BJ (cell line): ENCODE measurements at regions not wholly inside any gene's neighbourhood (a gene's known extent, or its start where the extent isn't known, plus 50 kb on each side); places are given as distances from the start of the nearest gene placed in this dataset.

Experiments
- CTCF ChIA-PET: fragments of 350-600 bp; formaldehyde crosslinking; extraction: SDS; loops from one replicate; lab custom pipeline; 2021; ENCODE audit warnings: antibody characterized with exemption, inconsistent platforms; lab: Yijun Ruan, JAX
- POLR2A ChIA-PET: fragments of 300-600 bp; sonication (Branson Sonifier 250); formaldehyde crosslinking; extraction: SDS; loops from one replicate; lab custom pipeline; 2021; ENCODE audit warnings: antibody characterized with exemption; lab: Charles Lee
- DNase-seq: peaks from one replicate; pipeline ENCODE4 v3.0.0-alpha.2; 2011; ENCODE audit warnings: low read depth
- H3K27me3 ChIP-seq: 2 replicates; pipeline ENCODE4 v1.6.0; 2011; ENCODE audit warnings: low read length; ENCODE audit not compliant: control insufficient read depth, insufficient read depth
- H3K36me3 ChIP-seq: 2 replicates; pipeline ENCODE4 v1.5.1; 2011; ENCODE audit warnings: low read length; ENCODE audit not compliant: control insufficient read depth, insufficient read depth
- H3K4me3 ChIP-seq: 2 replicates; pipeline ENCODE4 v1.5.1; 2011; ENCODE audit warnings: low read depth, mild to moderate bottlenecking, control low read depth, low read length
- TF ChIP-seq, protein P1 (sequence below): IDR thresholded peaks from 2 replicates; pipeline ENCODE4 v1.5.1; 2011; ENCODE audit warnings: low read depth, mild to moderate bottlenecking, control low read depth, inconsistent platforms, low read length, moderate library complexity; ENCODE audit not compliant: insufficient read depth

- no peak overlapping the region for H3K4me3 ChIP-seq
- DNase-seq: no peak
- H3K27me3 ChIP-seq: no peaks in the 10 kb centered on the region
- ChIA-PET POLR2A (no interaction called here), CTCF (no interaction called here)
- TF ChIP-seq, protein P1, sequence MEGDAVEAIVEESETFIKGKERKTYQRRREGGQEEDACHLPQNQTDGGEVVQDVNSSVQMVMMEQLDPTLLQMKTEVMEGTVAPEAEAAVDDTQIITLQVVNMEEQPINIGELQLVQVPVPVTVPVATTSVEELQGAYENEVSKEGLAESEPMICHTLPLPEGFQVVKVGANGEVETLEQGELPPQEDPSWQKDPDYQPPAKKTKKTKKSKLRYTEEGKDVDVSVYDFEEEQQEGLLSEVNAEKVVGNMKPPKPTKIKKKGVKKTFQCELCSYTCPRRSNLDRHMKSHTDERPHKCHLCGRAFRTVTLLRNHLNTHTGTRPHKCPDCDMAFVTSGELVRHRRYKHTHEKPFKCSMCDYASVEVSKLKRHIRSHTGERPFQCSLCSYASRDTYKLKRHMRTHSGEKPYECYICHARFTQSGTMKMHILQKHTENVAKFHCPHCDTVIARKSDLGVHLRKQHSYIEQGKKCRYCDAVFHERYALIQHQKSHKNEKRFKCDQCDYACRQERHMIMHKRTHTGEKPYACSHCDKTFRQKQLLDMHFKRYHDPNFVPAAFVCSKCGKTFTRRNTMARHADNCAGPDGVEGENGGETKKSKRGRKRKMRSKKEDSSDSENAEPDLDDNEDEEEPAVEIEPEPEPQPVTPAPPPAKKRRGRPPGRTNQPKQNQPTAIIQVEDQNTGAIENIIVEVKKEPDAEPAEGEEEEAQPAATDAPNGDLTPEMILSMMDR: no peak
- H3K36me3 ChIP-seq: no peaks in the 10 kb centered on the region
Measured at GRCh38 chr7:68858497-68858896, 739.8 kb upstream of the AUTS2 start.

- ChIA-PET CTCF (no interaction called here), POLR2A (no interaction called here)
- TF ChIP-seq, protein P1: no peak
- H3K4me3 ChIP-seq: no peak overlapping the region
- no peaks in the 10 kb centered on the region for H3K27me3 ChIP-seq
- DNase-seq: no peak
- no peaks in the 10 kb centered on the region for H3K36me3 ChIP-seq
Measured at GRCh38 chr7:68861171-68861570, 737.1 kb upstream of the AUTS2 start.

GRCh38 chr7:68862261-68862660, 736.0 kb upstream of the AUTS2 start:
- Histone ChIP-seq H3K36me3 (no peaks in the 10 kb centered on the region), H3K4me3 (no peak overlapping the region), H3K27me3 (no peaks in the 10 kb centered on the region)
- POLR2A ChIA-PET: no interaction called here
- CTCF ChIA-PET: interaction anchor here (0.6 kb wide), 1 partner anchor 297 kb away, joined by 3 read pairs; no protein-coding TSS in a partner anchor
- no peak for DNase-seq
- TF ChIP-seq, protein P1: no peak

DNA sequence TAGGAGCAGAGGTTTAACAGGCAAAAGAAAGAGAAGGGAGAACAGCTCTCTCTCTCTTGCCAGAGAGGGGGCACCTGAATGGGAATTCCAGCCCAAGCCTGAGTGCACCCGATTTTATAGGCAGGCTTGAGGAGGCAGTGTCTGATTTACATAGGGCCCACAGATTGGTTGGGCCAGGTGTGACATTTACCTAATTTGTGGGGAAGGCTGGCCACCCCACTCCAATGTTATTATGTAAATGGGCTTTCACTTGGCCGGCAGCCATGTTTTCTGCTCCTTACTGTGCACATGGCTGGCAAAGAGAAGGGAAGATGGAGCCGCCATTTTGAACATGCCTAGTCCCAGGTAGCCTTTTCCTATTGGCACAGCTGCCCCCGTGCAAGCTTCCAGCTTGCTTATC, 735.5 kb upstream of the AUTS2 start:
- Histone ChIP-seq H3K4me3 (no peak overlapping the region), H3K36me3 (no peaks in the 10 kb centered on the region), H3K27me3 (no peaks in the 10 kb centered on the region)
- ChIA-PET POLR2A (no interaction called here), CTCF (interaction anchor here (0.6 kb wide), 1 partner anchor 297 kb away, joined by 3 read pairs; no protein-coding TSS in a partner anchor)
- DNase-seq: no peak
- TF ChIP-seq, protein P1: no peak

DNA sequence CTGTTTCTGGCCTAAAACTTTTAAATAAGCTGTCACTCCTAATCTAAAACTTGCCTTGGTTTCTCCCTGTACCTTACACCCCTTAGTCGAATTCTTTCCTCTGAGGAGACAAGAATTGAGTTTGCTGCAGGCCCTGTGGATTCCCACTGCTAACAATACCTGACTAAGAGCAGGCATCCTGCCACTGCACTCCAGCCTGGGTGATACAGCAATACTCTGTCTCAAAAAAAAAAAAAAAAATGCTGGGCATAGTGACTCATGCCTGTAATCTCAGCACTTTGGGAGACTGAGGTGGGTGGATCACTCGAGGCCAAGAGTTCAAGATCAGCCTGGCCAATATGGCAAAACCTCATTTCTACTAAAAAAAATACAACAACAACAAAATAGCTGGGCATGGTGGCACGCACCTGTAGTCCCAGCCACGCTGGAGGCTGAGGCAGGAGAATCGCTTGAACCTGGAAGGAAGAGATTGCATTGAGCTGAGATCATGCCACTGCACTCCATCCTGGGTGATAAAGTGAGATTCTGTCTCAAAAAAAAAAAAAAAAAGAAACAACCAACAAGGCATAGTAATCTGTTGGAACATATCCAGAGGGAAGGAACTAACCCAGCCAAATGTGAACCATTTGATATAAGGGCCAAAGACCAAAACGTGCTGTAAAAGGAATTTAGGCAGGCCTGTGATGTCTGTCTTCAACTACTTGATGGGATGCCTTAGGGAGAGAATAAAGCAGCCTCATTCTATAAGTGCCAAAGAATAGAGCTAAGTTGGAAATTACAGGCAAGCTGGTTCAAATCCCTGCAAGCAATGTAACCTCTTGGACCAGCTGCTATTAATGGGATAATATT, 732.7 kb upstream of the AUTS2 start:
- TF ChIP-seq, protein P1: no peak
- POLR2A ChIA-PET: no interaction called here
- Histone ChIP-seq H3K36me3 (no peaks in the 10 kb centered on the region), H3K27me3 (no peaks in the 10 kb centered on the region), H3K4me3 (no peak overlapping the region)
- DNase-seq: no peak
- CTCF ChIA-PET: no interaction called here
